ENCODE measurements at regions not wholly inside any gene's neighbourhood (a gene's known extent, or its start where the extent isn't known, plus 50 kb on each side); places are given as distances from the start of the nearest gene placed in this dataset.

- Histone ChIP-seq H3K27me3 (ENCODE audit: control insufficient read depth, insufficient read depth, low read length) (no peaks in the 10 kb centered on the region), H3K4me3 (ENCODE audit: low read depth, low read length) (no peak overlapping the region), H3K36me3 (ENCODE audit: control insufficient read depth, insufficient read depth, low read length) (no peaks in the 10 kb centered on the region)
- no peak for TF ChIP-seq CTCF (IDR thresholded peaks at IDR 0.05; ENCODE audit: insufficient read depth, low read length, severe bottlenecking)
- DNase-seq (ENCODE audit: low read depth) (no peak), FAIRE-seq (no peak)
These were observed 479.5 kb downstream of the TNS1 start for GRCh38 chr2:217523286-217523685.

DNA sequence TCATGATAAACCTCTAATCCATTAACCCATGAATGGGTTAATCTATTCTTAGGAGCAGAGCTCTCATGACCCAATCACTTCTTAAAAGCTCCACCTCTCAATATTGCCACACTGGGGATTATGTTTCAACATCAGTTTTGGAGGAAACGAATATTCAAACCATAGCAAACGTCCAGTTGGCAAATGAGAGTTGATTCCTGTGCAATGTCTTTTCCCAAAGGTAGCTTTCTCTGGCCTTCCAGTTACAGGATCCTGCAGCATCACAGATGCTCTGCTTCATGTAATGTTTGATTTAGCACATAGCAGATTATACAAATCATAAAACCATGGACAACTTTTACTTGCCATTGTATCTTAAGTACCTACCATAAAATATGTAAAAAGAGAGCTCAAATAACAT is 481.0 kb downstream of the TNS1 start:
- no peak for TF ChIP-seq CTCF (IDR thresholded peaks at IDR 0.05; ENCODE audit: insufficient read depth, low read length, severe bottlenecking)
- DNase-seq (ENCODE audit: low read depth) (no peak), FAIRE-seq (no peak)
- Histone ChIP-seq H3K36me3 (ENCODE audit: control insufficient read depth, insufficient read depth, low read length) (no peaks in the 10 kb centered on the region), H3K4me3 (ENCODE audit: low read depth, low read length) (no peak overlapping the region), H3K27me3 (ENCODE audit: control insufficient read depth, insufficient read depth, low read length) (no peaks in the 10 kb centered on the region)

GRCh38 chr2:217520356-217521010 is 482.3 kb downstream of the TNS1 start:
- H3K36me3 ChIP-seq (ENCODE audit: control insufficient read depth, insufficient read depth, low read length), result no peaks in the 10 kb centered on the region
- no peak for TF ChIP-seq CTCF (IDR thresholded peaks at IDR 0.05; ENCODE audit: insufficient read depth, low read length, severe bottlenecking)
- FAIRE-seq, result no peak
- no peak for DNase-seq (ENCODE audit: low read depth)
- no peaks in the 10 kb centered on the region for H3K27me3 ChIP-seq (ENCODE audit: control insufficient read depth, insufficient read depth, low read length)
- H3K4me3 ChIP-seq (ENCODE audit: low read depth, low read length), result no peak overlapping the region

DNA sequence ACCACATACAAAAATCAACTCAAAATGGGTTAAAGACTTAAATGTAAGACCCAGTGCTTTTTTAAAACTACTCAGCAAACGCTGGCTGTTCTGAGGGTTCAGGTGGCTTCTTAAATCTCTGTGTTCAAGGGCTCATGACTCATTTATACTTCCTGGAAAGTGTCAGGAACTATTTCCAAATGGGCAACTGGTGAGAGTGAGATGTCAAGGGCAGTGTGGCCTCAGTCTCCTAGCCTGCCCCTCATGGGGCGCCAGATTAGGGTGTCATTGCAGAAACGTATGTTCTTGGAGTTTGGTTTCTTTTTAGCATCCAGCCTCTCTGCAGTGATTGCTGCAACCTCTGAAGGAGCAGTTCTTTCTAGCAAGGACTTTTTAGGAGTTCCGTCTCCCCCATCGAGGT is 485.4 kb downstream of the TNS1 start:
- no peaks in the 10 kb centered on the region for H3K36me3 ChIP-seq (ENCODE audit: control insufficient read depth, insufficient read depth, low read length)
- TF ChIP-seq CTCF (IDR thresholded peaks at IDR 0.05; ENCODE audit: insufficient read depth, low read length, severe bottlenecking), result no peak
- DNase-seq (ENCODE audit: low read depth), result peak; percentile 18
- H3K4me3 ChIP-seq (ENCODE audit: low read depth, low read length), result no peak overlapping the region
- no peaks in the 10 kb centered on the region for H3K27me3 ChIP-seq (ENCODE audit: control insufficient read depth, insufficient read depth, low read length)
- no peak for FAIRE-seq

- no peaks in the 10 kb centered on the region for H3K27me3 ChIP-seq (ENCODE audit: control insufficient read depth, insufficient read depth, low read length)
- no peak overlapping the region for H3K4me3 ChIP-seq (ENCODE audit: low read depth, low read length)
- FAIRE-seq, result no peak
- no peak for DNase-seq (ENCODE audit: low read depth)
- H3K36me3 ChIP-seq (ENCODE audit: control insufficient read depth, insufficient read depth, low read length), result no peaks in the 10 kb centered on the region
- no peak for TF ChIP-seq CTCF (IDR thresholded peaks at IDR 0.05; ENCODE audit: insufficient read depth, low read length, severe bottlenecking)
These were observed 487.0 kb downstream of the TNS1 start for GRCh38 chr2:217515615-217516309.

Measured in bronchial epithelial cell (primary cell).